ENCODE measurements at regions not wholly inside any gene's neighbourhood (a gene's known extent, or its start where the extent isn't known, plus 50 kb on each side); places are given as distances from the start of the nearest gene placed in this dataset.

- in situ Hi-C loops (cut with HindIII; ENCODE audit: low pct_unique_long_range_greater_than_20kb, low sequenced_read_pairs), result no loop called here
- intact Hi-C loops (cut with micrococcal nuclease; ENCODE audit: unreplicated experiment), result no loop called here
- BruUV-seq (replicated peaks), result no TSS peak
- H3K4me3 ChIP-seq (ENCODE audit: low read depth in 2 of 2, low read length in 2 of 2), result no peak overlapping the region
- ATAC-seq, result no peak
- H3K27ac ChIP-seq (ENCODE audit: low read length), result no peak overlapping the region
- H3K9me3 ChIP-seq (ENCODE audit: control insufficient read depth, insufficient read depth, low read depth, low read length), result peaks cover 3% of the 10 kb centered on the region; the same call in 1 of the 2 replicates
- H3K27me3 ChIP-seq (ENCODE audit: control insufficient read depth, insufficient read depth, low read length), result no peaks in the 10 kb centered on the region
- ChIA-PET CTCF (no interaction called here), POLR2A (no interaction called here)
- H3K4me1 ChIP-seq (ENCODE audit: control insufficient read depth, insufficient read depth, low read length), result no peaks in the 10 kb centered on the region
- no peaks in the 10 kb centered on the region for H3K36me3 ChIP-seq (ENCODE audit: control insufficient read depth, insufficient read depth, low read length)
- DNase-seq (ENCODE audit: low read depth, low spot score), result no peak
- TF ChIP-seq TCF7L2 (IDR thresholded peaks at IDR 0.05; ENCODE audit: low read depth, low read length), result no peak
- TF ChIP-seq, protein P1, sequence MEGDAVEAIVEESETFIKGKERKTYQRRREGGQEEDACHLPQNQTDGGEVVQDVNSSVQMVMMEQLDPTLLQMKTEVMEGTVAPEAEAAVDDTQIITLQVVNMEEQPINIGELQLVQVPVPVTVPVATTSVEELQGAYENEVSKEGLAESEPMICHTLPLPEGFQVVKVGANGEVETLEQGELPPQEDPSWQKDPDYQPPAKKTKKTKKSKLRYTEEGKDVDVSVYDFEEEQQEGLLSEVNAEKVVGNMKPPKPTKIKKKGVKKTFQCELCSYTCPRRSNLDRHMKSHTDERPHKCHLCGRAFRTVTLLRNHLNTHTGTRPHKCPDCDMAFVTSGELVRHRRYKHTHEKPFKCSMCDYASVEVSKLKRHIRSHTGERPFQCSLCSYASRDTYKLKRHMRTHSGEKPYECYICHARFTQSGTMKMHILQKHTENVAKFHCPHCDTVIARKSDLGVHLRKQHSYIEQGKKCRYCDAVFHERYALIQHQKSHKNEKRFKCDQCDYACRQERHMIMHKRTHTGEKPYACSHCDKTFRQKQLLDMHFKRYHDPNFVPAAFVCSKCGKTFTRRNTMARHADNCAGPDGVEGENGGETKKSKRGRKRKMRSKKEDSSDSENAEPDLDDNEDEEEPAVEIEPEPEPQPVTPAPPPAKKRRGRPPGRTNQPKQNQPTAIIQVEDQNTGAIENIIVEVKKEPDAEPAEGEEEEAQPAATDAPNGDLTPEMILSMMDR (IDR thresholded peaks at IDR 0.05), result no peak
- TF ChIP-seq SIN3A (IDR thresholded peaks at IDR 0.05; ENCODE audit: borderline replicate concordance, insufficient read depth, low read depth, low read length), result no peak
- no peak for TF ChIP-seq POLR2AphosphoS5 (IDR thresholded peaks at IDR 0.05; ENCODE audit: low read depth, low read length)
- TF ChIP-seq, protein P2, sequence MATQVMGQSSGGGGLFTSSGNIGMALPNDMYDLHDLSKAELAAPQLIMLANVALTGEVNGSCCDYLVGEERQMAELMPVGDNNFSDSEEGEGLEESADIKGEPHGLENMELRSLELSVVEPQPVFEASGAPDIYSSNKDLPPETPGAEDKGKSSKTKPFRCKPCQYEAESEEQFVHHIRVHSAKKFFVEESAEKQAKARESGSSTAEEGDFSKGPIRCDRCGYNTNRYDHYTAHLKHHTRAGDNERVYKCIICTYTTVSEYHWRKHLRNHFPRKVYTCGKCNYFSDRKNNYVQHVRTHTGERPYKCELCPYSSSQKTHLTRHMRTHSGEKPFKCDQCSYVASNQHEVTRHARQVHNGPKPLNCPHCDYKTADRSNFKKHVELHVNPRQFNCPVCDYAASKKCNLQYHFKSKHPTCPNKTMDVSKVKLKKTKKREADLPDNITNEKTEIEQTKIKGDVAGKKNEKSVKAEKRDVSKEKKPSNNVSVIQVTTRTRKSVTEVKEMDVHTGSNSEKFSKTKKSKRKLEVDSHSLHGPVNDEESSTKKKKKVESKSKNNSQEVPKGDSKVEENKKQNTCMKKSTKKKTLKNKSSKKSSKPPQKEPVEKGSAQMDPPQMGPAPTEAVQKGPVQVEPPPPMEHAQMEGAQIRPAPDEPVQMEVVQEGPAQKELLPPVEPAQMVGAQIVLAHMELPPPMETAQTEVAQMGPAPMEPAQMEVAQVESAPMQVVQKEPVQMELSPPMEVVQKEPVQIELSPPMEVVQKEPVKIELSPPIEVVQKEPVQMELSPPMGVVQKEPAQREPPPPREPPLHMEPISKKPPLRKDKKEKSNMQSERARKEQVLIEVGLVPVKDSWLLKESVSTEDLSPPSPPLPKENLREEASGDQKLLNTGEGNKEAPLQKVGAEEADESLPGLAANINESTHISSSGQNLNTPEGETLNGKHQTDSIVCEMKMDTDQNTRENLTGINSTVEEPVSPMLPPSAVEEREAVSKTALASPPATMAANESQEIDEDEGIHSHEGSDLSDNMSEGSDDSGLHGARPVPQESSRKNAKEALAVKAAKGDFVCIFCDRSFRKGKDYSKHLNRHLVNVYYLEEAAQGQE (IDR thresholded peaks at IDR 0.05; ENCODE audit: insufficient read depth in 1 of 2, low read depth in 2 of 2, low read length in 1 of 2), result no peak
These were observed 421.3 kb upstream of the NUPR2 start for GRCh38 chr7:56537477-56537876.

GRCh38 chr7:56495165-56495564 lies 378.9 kb upstream of the NUPR2 start:
- ChIA-PET CTCF (no interaction called here), POLR2A (no interaction called here)
- no peak overlapping the region for H3K4me3 ChIP-seq (ENCODE audit: low read depth in 2 of 2, low read length in 2 of 2)
- no peaks in the 10 kb centered on the region for H3K36me3 ChIP-seq (ENCODE audit: control insufficient read depth, insufficient read depth, low read length)
- no peak overlapping the region for H3K27ac ChIP-seq (ENCODE audit: low read length)
- in situ Hi-C loops (cut with HindIII; ENCODE audit: low pct_unique_long_range_greater_than_20kb, low sequenced_read_pairs), result no loop called here
- DNase-seq (ENCODE audit: low read depth, low spot score) (no peak), ATAC-seq (no peak)
- TF ChIP-seq TCF7L2 (IDR thresholded peaks at IDR 0.05; ENCODE audit: low read depth, low read length), result no peak
- TF ChIP-seq SIN3A (IDR thresholded peaks at IDR 0.05; ENCODE audit: borderline replicate concordance, insufficient read depth, low read depth, low read length), result no peak
- TF ChIP-seq POLR2AphosphoS5 (IDR thresholded peaks at IDR 0.05; ENCODE audit: low read depth, low read length), result no peak
- TF ChIP-seq, protein P1 (IDR thresholded peaks at IDR 0.05), result no peak
- TF ChIP-seq, protein P2 (IDR thresholded peaks at IDR 0.05; ENCODE audit: insufficient read depth in 1 of 2, low read depth in 2 of 2, low read length in 1 of 2), result no peak
- no TSS peak for BruUV-seq (replicated peaks)
- intact Hi-C loops (cut with micrococcal nuclease; ENCODE audit: unreplicated experiment), result no loop called here
- peaks cover 5% of the 10 kb centered on the region; the same call in 1 of the 2 replicates for H3K9me3 ChIP-seq (ENCODE audit: control insufficient read depth, insufficient read depth, low read depth, low read length)
- H3K4me1 ChIP-seq (ENCODE audit: control insufficient read depth, insufficient read depth, low read length), result no peaks in the 10 kb centered on the region
- no peaks in the 10 kb centered on the region for H3K27me3 ChIP-seq (ENCODE audit: control insufficient read depth, insufficient read depth, low read length)
